Gastrocnemius medialis (tissue), 4 donors: ENCODE measurements at regions not wholly inside any gene's neighbourhood (a gene's known extent, or its start where the extent isn't known, plus 50 kb on each side); places are given as distances from the start of the nearest gene placed in this dataset.

Source experiments
- CTCF ChIP-seq, 5 experiments: fragments of 450-650 bp in 3 of 5; fragments of 200-600 bp in 2 of 5; sonication (generic) in 2 of 5; IDR thresholded peaks in 4 of 5; conservative IDR thresholded peaks in 1 of 5; 1 replicate in 4 of 5; 2 replicates in 1 of 5; pipeline ENCODE4 v1.5.1; 2016 to 2019; ENCODE audit warnings: antibody characterized with exemption in 5 of 5, mild to moderate bottlenecking in 3 of 5, moderate library complexity in 3 of 5
- POLR2A ChIP-seq, 2 donors: fragments of 450-650 bp; IDR thresholded peaks; one replicate each; pipeline ENCODE4 v1.6.1; 2017; ENCODE audit warnings: antibody characterized with exemption in 2 of 2, mild to moderate bottlenecking in 2 of 2, moderate library complexity in 2 of 2

GRCh38 chr2:139228276-139228675, 448.1 kb upstream of the NXPH2 start:
- no peak for TF ChIP-seq POLR2A (IDR thresholded peaks at IDR 0.05)
- TF ChIP-seq CTCF (IDR thresholded peaks at IDR 0.05 in 4 of 5, conservative IDR thresholded peaks at IDR 0.05 in 1 of 5): no peak
